Lower leg skin (tissue), 3 donors: ENCODE measurements at regions not wholly inside any gene's neighbourhood (a gene's known extent, or its start where the extent isn't known, plus 50 kb on each side); places are given as distances from the start of the nearest gene placed in this dataset.

Source experiments
- POLR2A ChIP-seq, 2 donors: fragments of 450-650 bp; IDR thresholded peaks; one replicate each; pipeline ENCODE4 v1.6.1; 2016 to 2017; ENCODE audit warnings: antibody characterized with exemption in 2 of 2, mild to moderate bottlenecking in 1 of 2, moderate library complexity in 1 of 2
- TF ChIP-seq, protein P1 (sequence below), 3 donors: fragments of 450-650 bp; IDR thresholded peaks; one replicate each; pipeline ENCODE4 v1.5.1; 2016; ENCODE audit warnings: antibody characterized with exemption in 3 of 3, mild to moderate bottlenecking in 3 of 3, moderate library complexity in 2 of 3

- TF ChIP-seq POLR2A (IDR thresholded peaks at IDR 0.05): no peak
- TF ChIP-seq, protein P1, sequence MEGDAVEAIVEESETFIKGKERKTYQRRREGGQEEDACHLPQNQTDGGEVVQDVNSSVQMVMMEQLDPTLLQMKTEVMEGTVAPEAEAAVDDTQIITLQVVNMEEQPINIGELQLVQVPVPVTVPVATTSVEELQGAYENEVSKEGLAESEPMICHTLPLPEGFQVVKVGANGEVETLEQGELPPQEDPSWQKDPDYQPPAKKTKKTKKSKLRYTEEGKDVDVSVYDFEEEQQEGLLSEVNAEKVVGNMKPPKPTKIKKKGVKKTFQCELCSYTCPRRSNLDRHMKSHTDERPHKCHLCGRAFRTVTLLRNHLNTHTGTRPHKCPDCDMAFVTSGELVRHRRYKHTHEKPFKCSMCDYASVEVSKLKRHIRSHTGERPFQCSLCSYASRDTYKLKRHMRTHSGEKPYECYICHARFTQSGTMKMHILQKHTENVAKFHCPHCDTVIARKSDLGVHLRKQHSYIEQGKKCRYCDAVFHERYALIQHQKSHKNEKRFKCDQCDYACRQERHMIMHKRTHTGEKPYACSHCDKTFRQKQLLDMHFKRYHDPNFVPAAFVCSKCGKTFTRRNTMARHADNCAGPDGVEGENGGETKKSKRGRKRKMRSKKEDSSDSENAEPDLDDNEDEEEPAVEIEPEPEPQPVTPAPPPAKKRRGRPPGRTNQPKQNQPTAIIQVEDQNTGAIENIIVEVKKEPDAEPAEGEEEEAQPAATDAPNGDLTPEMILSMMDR (IDR thresholded peaks at IDR 0.05): no peak
Observed at GRCh38 chr3:194826594-194826993, 140.9 kb downstream of the FAM43A start.
